Endothelial cell of umbilical vein (primary cell): ENCODE measurements at regions not wholly inside any gene's neighbourhood (a gene's known extent, or its start where the extent isn't known, plus 50 kb on each side); places are given as distances from the start of the nearest gene placed in this dataset.

Experiments used
- BruUV-seq: library from RNA; stranded (reverse); fragments of 400-500 nt; replicated peaks from 2 replicates; lab custom pipeline; 2021; lab: Mats Ljungman, UMichigan
- CTCF ChIA-PET: fragments of 300-600, 350-600 bp; sonication (Branson Sonifier 250); formaldehyde crosslinking; loops from one replicate; lab custom pipeline; 2021; ENCODE audit warnings: antibody characterized with exemption, inconsistent platforms; lab: Charles Lee
- POLR2A ChIA-PET: fragments of 300-600, 350-600 bp; sonication (Branson Sonifier 250); formaldehyde crosslinking; loops from one replicate; lab custom pipeline; 2021; ENCODE audit warnings: antibody characterized with exemption, inconsistent platforms; lab: Charles Lee
- DNase-seq: peaks from one replicate; pipeline ENCODE4 v3.0.0-alpha.2; 2011; ENCODE audit warnings: low read depth, low spot score
- FAIRE-seq: peaks from 2 replicates; lab custom pipeline; 2011; peaks lifted over from hg19 to GRCh38; lab: Jason Lieb, UNC
- H2AFZ ChIP-seq: 2 replicates; pipeline ENCODE4 v1.6.0; 2012; ENCODE audit warnings: low read depth, low read length, control low read depth, inconsistent platforms
- H3K27ac ChIP-seq: 2 replicates; pipeline ENCODE4 v1.5.1; 2011; ENCODE audit warnings: low read depth, mild to moderate bottlenecking, control low read depth, low read length, moderate library complexity; ENCODE audit not compliant: insufficient read depth
- H3K27me3 ChIP-seq, 2 experiments: 2 replicates each; pipeline versions ENCODE4 v1.6.0 to v1.6.1; 2011; ENCODE audit warnings: low read length in 2 of 2, mixed read lengths in 1 of 2; ENCODE audit not compliant: control insufficient read depth in 2 of 2, insufficient read depth in 2 of 2
- H3K36me3 ChIP-seq, 2 experiments: 2 replicates in 1 of 2; 3 replicates in 1 of 2; pipeline ENCODE4 v1.5.1; 2011; ENCODE audit warnings: low read length in 2 of 2, mild to moderate bottlenecking in 1 of 2, moderate library complexity in 1 of 2; ENCODE audit not compliant: control insufficient read depth in 2 of 2, insufficient read depth in 2 of 2; ENCODE audit errors: extremely low read depth in 1 of 2
- H3K4me1 ChIP-seq: 3 replicates; pipeline ENCODE4 v1.5.1; 2011; ENCODE audit warnings: mild to moderate bottlenecking, low read length; ENCODE audit not compliant: control insufficient read depth, insufficient read depth; ENCODE audit errors: extremely low read depth
- H3K4me2 ChIP-seq: 2 replicates; pipeline ENCODE4 v1.6.1; 2011; ENCODE audit warnings: low read length, control low read depth, mixed read lengths; ENCODE audit not compliant: insufficient read depth
- H3K4me3 ChIP-seq, 3 experiments: fragments of 200-600 bp in 1 of 3; sonication (generic), shearing (Covaris generic) in 1 of 3; replicated peaks in 1 of 3; 2 replicates each; pipeline ENCODE4 v1.5.1; 2011 to 2016; ENCODE audit warnings: control low read depth in 3 of 3, low read length in 3 of 3, mild to moderate bottlenecking in 2 of 3, inconsistent platforms in 1 of 3, low read depth in 1 of 3, moderate library complexity in 1 of 3; ENCODE audit not compliant: insufficient read depth in 1 of 3
- H3K79me2 ChIP-seq: 2 replicates; pipeline ENCODE4 v1.6.0; 2012; ENCODE audit warnings: low read length, inconsistent platforms; ENCODE audit not compliant: control insufficient read depth, insufficient read depth
- H3K9ac ChIP-seq: replicated peaks from 2 replicates; pipeline ENCODE3; 2011; ENCODE audit warnings: low read length, control low read depth; ENCODE audit not compliant: insufficient read depth; ENCODE audit errors: extremely low read depth
- H3K9me1 ChIP-seq: replicated peaks from 3 replicates; pipeline ENCODE4 v1.6.0; 2011; ENCODE audit warnings: mild to moderate bottlenecking, low read length; ENCODE audit not compliant: control insufficient read depth, insufficient read depth; ENCODE audit errors: extremely low read depth
- H3K9me3 ChIP-seq: replicated peaks from 2 replicates; pipeline ENCODE4 v1.5.1; 2012; ENCODE audit warnings: low read length, inconsistent platforms; ENCODE audit not compliant: control insufficient read depth, insufficient read depth
- H4K20me1 ChIP-seq: replicated peaks from 2 replicates; pipeline ENCODE3; 2011; ENCODE audit warnings: mild to moderate bottlenecking, low read length; ENCODE audit not compliant: control insufficient read depth, insufficient read depth; ENCODE audit errors: extremely low read depth
- CTCF ChIP-seq, 2 donors: IDR thresholded peaks; 1 replicate in 1 of 2; 2 replicates in 1 of 2; pipeline ENCODE4 v1.5.1; 2011; ENCODE audit warnings: low read length in 2 of 2, mild to moderate bottlenecking in 2 of 2, moderate library complexity in 2 of 2, control low read depth in 1 of 2, inconsistent platforms in 1 of 2, low read depth in 1 of 2; ENCODE audit not compliant: insufficient read depth in 1 of 2; ENCODE audit errors: extremely low read depth in 1 of 2
- EZH2 ChIP-seq: IDR thresholded peaks from 2 replicates; pipeline ENCODE4 v1.6.1; 2012; ENCODE audit warnings: borderline replicate concordance, low read depth, mild to moderate bottlenecking, moderate library complexity, low read length, inconsistent platforms; ENCODE audit not compliant: severe bottlenecking
- FOS ChIP-seq: IDR thresholded peaks from 2 replicates; pipeline ENCODE4 v1.6.1; 2011; ENCODE audit warnings: mild to moderate bottlenecking, low read length, moderate library complexity, borderline replicate concordance; ENCODE audit not compliant: insufficient read depth
- GATA2 ChIP-seq: IDR thresholded peaks from 2 replicates; pipeline ENCODE4 v1.7.0; 2011; ENCODE audit warnings: low read depth, mild to moderate bottlenecking, moderate library complexity, mixed read lengths, low read length; ENCODE audit not compliant: insufficient read length, insufficient read depth
- JUN ChIP-seq: IDR thresholded peaks from 2 replicates; pipeline ENCODE4 v1.6.1; 2011; ENCODE audit warnings: borderline replicate concordance, low read depth; ENCODE audit not compliant: insufficient read length, insufficient read depth
- MAX ChIP-seq: IDR thresholded peaks from 2 replicates; pipeline ENCODE4 v1.6.1; 2011; ENCODE audit not compliant: insufficient read depth, insufficient read length
- MYC ChIP-seq: IDR thresholded peaks from one replicate; pipeline ENCODE4 v1.6.1; 2011; ENCODE audit warnings: mild to moderate bottlenecking, low read depth, low read length
- POLR2A ChIP-seq: IDR thresholded peaks from 2 replicates; pipeline ENCODE4 v1.6.1; 2012; ENCODE audit warnings: low read depth, mild to moderate bottlenecking, control low read depth, low read length
- POLR2AphosphoS5 ChIP-seq: IDR thresholded peaks from 2 replicates; pipeline ENCODE4 v1.6.1; 2012; ENCODE audit warnings: low read depth, mild to moderate bottlenecking, control low read depth, low read length, moderate library complexity; ENCODE audit not compliant: insufficient read depth
- dilution Hi-C: fragments of 300-500 bp; cut with MboI; formaldehyde crosslinking; loops from one replicate; pipeline ENCODE4 v1.15.0; 2019; ENCODE audit warnings: low sequenced_read_pairs; ENCODE audit not compliant: extremely low pct_ligation_motif_present
- intact Hi-C: fragments of 100-400 bp; cut with micrococcal nuclease; formaldehyde crosslinking; loops from one replicate; pipeline ENCODE4 v1.10.0; 2022

GRCh38 chr12:17609701-17610100, 480.3 kb downstream of the RERGL start:
- BruUV-seq = no TSS peak
- Histone ChIP-seq H3K79me2 (no peaks in the 10 kb centered on the region), H3K4me2 (no peak overlapping the region), H3K4me1 (no peaks in the 10 kb centered on the region), H3K9ac (no peak overlapping the region), H2AFZ (no peak overlapping the region), H3K27me3 (no peaks in the 10 kb centered on the region), H3K4me3 (no peak overlapping the region), H3K9me3 (peaks cover 2% of the 10 kb centered on the region), H3K27ac (no peak overlapping the region), H4K20me1 (no peaks in the 10 kb centered on the region), H3K36me3 (no peaks in the 10 kb centered on the region), H3K9me1 (no peaks in the 10 kb centered on the region)
- intact Hi-C loops = no loop called here
- FAIRE-seq (no peak), DNase-seq (no peak)
- CTCF ChIA-PET = no interaction called here
- no peak for TF ChIP-seq POLR2A
- no peak for TF ChIP-seq JUN
- no peak for TF ChIP-seq GATA2
- no peak for TF ChIP-seq CTCF (IDR thresholded peaks at IDR 0.05; ENCODE audit: extremely low read depth in 1 of 2, insufficient read depth in 1 of 2, low read depth in 1 of 2, low read length in 2 of 2)
- TF ChIP-seq EZH2 = no peak
- no peak for TF ChIP-seq MYC
- TF ChIP-seq MAX = no peak
- TF ChIP-seq POLR2AphosphoS5 = no peak
- TF ChIP-seq FOS = no peak
- POLR2A ChIA-PET = no interaction called here
- dilution Hi-C loops = no loop called here
